NCI-H82 (cell line): ENCODE measurements at regions not wholly inside any gene's neighbourhood (a gene's known extent, or its start where the extent isn't known, plus 50 kb on each side); places are given as distances from the start of the nearest gene placed in this dataset.

Experiments used
- DNase-seq: peaks from one replicate; lab custom pipeline; 2025; lab: John Stamatoyannopoulos, UW

- no peak for DNase-seq
Observed at GRCh38 chr6:74879976-74880375, 325.9 kb downstream of the COL12A1 start.

- DNase-seq = no peak
Observed at GRCh38 chr6:74879234-74879633, 326.6 kb downstream of the COL12A1 start.

DNA sequence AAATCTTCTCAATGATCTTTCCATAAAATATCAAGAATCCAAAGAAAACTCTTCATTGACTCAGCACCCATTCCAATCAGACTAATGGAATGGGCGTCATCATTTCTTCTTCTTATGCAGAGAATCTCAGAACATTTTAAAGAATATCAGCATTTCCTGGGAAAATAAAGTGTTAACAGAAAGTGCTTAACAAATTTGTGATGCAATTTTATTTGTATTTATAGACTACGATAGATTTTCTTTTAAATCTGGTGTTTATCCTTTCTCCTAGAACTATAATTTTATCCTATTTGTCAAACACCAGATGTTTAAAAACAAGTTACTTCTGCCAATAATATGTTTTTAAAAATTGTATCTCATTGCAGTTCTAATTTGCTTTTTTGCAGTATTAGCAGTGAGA, 330.7 kb downstream of the COL12A1 start:
- no peak for DNase-seq

- DNase-seq = no peak
Observed at GRCh38 chr6:74872754-74873476, 332.9 kb downstream of the COL12A1 start.

DNA sequence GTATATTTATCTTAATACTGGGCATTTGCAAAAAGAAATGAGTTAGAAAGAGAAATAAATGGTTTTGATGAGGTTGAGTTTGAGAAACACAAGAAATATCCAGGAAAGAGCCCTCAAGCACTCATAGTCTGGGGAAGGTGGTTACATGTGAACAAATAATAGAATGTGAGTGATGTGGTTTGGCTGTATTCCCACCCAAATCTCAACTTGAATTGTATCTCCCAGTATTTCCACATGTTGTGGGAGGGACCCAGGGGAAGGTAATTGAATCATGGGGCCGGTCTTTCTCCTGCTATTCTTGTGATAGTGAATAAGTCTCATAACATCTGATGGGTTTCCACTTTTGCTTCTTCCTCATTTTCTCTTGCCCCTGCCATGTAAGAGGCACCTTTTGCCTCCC, 334.1 kb downstream of the COL12A1 start:
- DNase-seq = no peak

DNA sequence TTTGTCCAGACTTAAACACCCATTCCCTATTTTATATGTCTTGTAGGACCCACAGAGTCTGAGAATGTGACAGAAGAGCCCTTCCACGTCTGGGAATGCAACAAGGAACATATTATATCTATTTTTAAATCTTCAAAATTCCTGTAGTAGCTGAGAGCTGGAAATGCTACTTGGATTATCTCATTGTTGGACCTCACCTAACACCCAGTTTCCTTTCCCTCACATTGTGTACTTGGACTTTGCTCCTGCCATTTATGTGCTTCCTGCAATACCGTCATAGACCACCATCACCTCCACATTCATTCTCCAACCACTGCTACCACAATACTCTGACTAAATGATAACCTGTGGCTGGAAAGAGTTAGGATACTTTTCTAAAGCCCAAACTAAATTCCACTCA, 335.4 kb downstream of the COL12A1 start:
- no peak for DNase-seq

DNA sequence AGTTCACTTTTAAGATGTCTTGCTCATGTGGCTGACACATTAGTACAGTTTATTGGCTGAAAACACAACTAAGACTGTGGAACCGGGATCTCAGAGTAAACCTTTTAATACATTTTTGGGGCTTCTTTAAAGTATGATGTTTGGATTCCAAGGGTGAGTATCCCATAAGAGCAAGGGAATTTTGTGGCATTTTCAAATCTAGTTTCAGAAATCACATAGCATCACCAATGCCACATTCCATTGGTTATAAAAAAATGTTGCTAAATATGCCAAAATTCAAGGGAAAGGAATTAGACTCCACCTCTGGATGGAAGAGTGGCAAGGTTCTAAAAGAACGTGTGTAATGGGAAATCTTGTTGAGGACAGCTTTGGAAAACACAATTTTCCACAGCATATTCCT, 338.6 kb downstream of the COL12A1 start:
- DNase-seq = no peak

GRCh38 chr6:74863968-74864367, 341.9 kb downstream of the COL12A1 start:
- no peak for DNase-seq

DNA sequence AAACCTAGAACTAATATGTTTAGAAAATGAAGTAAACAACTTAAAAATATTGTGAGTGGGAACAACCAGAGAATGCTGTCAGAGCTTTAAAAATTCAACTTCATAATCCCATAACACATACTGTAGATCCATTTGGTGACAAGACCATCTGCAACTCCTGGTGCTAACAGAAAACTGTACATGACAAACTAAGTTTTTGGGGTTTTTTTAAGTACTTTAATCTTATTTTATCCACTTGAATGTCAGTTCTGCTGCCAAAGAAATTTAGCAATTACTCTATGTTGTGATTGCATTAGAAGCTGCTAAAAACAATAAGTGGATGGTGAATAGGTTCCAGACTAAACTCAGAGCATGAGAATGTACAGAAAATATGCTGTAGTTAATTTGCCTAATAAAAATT, 345.4 kb downstream of the COL12A1 start:
- no peak for DNase-seq

DNA sequence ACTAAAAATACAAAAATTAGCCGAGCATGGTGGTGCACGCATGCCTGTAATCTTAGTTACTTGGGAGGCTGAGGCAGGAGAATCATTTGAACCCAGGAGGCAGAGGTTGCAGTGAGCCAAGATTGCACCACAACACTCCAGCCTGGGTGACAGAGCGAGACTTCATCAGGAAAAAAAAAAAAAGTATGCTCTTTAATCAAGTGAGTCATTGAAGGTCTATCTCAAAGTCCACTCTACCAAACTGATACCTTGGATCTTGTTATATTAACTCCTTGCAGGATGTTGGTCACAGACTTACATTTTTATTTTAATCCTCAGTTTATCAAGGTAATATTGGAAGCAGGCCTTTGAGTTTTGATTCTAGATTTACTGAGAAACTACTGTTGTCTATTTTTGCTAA, 348.7 kb downstream of the COL12A1 start:
- no peak for DNase-seq

GRCh38 chr6:74853991-74854390, 351.9 kb downstream of the COL12A1 start:
- no peak for DNase-seq

DNA sequence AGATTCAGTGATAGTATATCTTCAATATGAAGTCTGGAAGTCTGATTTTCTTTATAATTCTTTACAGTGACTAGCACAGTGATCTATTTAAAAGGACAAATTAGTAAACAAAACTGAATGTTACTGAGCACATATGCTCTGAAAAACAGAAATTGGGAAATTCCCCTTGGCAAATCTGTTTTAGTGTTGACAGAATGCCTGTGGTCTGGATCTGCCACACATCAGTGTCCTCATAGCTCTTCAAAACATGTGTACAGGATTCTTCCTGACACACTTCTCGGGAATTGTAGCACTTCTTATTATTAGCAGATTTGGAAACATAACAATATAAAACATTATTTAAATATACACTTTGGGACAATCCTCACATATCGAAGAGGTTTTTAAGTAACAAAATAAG, 354.3 kb downstream of the COL12A1 start:
- no peak for DNase-seq

GRCh38 chr6:74840953-74841352, 364.9 kb downstream of the COL12A1 start:
- DNase-seq = no peak

- DNase-seq = no peak
Observed at GRCh38 chr6:74834967-74835366, 370.9 kb downstream of the COL12A1 start.

- DNase-seq = no peak
Observed at GRCh38 chr6:74826263-74826662, 379.6 kb downstream of the COL12A1 start.

DNA sequence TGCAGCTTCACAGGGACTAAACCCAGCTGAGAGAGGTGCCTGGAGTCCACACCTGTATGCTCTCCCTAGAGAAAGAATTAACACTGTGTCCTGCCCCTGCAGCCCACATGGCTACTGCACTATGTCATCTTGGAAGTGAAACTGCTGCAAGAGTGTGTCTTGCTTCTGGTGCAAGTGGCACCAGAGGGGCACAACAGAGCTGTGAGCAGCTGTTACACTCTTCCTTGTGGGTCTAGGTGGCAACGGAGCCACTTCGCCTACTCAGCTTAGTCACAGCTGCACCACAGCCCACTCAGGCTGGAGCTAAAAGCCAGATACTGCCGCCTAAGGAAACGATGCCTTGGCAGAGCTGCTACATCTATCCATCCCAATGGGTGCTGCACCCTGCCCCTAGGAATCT, 391.4 kb downstream of the COL12A1 start:
- no peak for DNase-seq

DNA sequence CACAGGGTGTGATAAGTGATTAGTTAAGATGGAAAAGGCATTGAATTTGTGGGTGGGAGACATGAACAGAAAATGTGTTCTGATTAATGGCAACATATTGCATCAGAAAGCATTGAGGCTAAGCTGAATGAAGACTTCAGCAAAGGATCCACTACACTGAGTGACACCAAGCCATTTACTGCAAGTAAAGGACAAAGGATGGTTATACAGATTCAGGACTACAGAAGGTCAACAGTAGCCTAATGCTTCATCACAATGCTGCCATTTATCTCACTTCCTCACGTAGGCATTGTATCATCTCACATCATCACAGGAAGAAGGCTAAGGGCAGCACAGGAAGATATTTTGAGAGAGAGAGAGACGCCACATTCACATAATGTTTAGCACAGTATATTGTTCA, 398.2 kb downstream of the COL12A1 start:
- peak; percentile 4 for DNase-seq

DNA sequence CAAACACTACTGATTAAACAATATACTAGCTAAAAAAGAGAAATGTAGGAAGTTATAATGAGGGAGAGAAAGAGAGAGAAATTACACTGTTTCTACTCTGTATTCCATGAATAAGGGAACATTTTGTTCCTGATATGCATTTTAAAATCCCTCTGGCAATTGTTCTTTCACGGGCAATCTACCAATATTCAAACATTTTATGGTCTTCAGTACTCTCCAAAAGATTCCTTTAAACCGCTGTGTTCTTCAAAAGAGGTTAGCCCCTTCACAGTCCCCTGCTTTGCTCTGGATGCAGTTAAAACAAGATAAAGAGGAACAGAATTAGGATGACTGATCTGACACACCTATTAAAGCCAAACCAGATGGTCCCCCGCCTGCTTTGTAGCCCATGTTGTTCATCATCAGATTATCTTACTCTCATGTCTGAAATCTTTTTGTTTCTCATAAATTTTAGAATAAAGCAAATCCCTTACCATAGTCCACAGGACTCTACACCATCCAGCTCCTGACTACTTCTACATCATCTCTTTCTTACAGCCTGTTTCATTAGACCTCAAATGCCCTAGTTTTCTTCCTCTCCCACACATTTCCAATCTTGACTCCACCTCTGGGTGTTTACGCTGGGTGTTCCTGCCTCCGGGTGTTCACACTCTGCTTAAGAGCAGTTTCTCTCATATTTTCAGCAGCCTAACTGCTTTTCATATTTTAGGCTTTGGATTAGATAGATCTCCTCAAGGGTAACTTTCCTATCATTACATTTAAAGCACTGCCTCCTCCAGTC, 399.7 kb downstream of the COL12A1 start:
- peak; percentile 83 for DNase-seq

DNA sequence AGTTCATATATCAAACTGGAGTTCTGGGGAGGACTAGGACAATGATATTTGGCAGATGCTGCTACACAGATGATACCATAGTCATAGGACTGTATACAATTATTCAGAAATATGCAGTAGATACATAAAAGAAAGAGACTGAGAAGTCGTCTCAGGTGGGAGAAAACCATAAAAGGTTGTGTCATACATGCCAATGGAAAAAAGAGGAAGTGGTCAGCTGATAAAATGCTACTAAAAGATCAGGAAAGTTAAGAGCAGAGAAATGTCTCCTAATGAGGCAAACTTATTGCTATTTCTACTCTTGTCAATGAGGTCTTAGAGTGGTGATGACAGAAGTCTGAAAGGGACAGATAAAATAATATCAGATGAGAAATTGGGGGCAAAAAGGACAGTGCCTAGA, 407.6 kb downstream of the COL12A1 start:
- no peak for DNase-seq

GRCh38 chr6:74785236-74785635, 420.6 kb downstream of the COL12A1 start:
- no peak for DNase-seq

DNA sequence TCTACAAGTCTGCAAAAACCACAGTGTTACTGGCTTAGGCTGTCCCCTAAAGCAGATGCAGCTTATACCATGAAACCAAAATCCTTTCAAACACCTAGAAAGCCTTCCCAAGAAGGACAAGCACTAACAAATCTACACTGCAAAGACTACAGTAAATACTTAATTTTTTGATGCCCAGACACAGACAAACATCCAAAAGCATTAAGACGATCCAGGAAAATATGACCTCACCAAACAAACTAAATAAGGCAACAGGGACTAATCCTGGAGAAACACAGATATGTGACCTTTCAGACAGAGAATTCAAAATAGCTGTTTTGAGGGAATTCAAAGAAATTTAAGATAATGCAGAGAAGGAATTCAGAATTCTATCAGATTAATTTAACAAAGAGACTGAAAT, 423.5 kb downstream of the COL12A1 start:
- DNase-seq = no peak

GRCh38 chr6:74780831-74781230, 425.0 kb downstream of the COL12A1 start:
- DNase-seq = no peak

DNA sequence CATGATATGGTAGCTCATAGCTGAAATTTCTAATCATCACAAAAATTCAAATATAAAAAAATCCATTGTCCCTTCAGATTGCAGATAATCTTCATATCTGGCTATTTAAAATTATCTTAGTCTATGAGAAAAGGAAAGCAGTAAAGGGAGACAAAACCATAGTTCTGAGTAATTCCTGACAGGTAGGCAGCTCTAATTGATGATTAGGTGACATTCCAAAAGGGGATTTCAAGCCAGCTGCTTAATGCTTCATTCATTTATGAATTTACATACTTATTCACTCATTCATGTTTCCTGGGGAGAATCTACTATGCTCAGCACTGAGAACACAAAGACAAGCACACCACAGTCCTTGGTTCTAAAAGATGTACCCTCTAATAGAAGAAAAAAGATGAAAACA, 437.1 kb downstream of the COL12A1 start:
- no peak for DNase-seq

DNA sequence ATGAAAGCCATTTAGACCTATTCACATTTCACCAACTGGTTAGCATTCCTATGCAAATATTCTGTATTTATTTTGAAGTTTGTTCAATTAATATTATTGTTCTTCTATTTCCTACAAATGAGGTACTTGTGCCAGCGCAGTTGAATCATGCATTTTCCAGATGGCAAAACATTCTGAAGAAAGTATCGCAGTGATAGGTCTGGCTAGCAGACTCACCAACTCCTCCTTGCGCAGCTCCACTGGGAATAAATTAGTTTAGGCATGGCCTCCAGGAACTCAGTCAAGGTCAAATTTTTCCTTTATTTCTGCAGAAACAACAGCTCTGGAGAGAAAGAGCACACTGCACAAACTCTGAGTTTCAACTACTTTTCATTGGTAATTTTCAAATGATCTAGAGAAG, 437.7 kb downstream of the COL12A1 start:
- no peak for DNase-seq
